ENCODE measurements at regions not wholly inside any gene's neighbourhood (a gene's known extent, or its start where the extent isn't known, plus 50 kb on each side); places are given as distances from the start of the nearest gene placed in this dataset.

GRCh38 chr5:96093340-96093739, 131.7 kb upstream of the ELL2 start:
- no peak for TF ChIP-seq CTCF (IDR thresholded peaks at IDR 0.05)
- no peak for TF ChIP-seq EP300 (IDR thresholded peaks at IDR 0.05)

All from gastroesophageal sphincter (tissue), 3 donors.